ENCODE measurements at regions not wholly inside any gene's neighbourhood (a gene's known extent, or its start where the extent isn't known, plus 50 kb on each side); places are given as distances from the start of the nearest gene placed in this dataset.

DNA sequence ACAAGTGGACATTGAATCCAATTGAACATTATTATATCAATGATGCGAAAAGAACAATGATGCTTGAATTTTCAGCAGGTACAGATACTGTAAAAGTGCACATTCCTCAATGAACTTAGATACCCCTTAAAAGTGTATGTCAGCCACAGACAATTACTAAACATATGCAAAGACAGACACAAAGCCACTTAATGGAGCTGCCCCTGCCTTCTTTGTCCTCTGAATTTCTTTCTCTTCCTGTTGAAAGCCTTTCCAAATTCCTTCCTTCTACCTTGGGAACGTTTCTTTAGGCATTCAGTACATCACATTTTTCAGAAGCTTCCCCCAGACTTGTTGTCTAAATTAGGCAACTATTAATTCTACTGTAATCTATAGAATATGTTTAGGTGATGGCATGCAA, 706.8 kb upstream of the MBL2 start:
- TF ChIP-seq, protein P1, sequence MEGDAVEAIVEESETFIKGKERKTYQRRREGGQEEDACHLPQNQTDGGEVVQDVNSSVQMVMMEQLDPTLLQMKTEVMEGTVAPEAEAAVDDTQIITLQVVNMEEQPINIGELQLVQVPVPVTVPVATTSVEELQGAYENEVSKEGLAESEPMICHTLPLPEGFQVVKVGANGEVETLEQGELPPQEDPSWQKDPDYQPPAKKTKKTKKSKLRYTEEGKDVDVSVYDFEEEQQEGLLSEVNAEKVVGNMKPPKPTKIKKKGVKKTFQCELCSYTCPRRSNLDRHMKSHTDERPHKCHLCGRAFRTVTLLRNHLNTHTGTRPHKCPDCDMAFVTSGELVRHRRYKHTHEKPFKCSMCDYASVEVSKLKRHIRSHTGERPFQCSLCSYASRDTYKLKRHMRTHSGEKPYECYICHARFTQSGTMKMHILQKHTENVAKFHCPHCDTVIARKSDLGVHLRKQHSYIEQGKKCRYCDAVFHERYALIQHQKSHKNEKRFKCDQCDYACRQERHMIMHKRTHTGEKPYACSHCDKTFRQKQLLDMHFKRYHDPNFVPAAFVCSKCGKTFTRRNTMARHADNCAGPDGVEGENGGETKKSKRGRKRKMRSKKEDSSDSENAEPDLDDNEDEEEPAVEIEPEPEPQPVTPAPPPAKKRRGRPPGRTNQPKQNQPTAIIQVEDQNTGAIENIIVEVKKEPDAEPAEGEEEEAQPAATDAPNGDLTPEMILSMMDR (IDR thresholded peaks at IDR 0.05; ENCODE audit: low read length), result no peak
- no peak for TF ChIP-seq EZH2 (IDR thresholded peaks at IDR 0.05; ENCODE audit: borderline replicate concordance, low read length)

All from OCI-LY1 (cell line).